NCI-H2029 treated with DMSO at 0.1 percent for 48 hours (cell line): ENCODE measurements at regions not wholly inside any gene's neighbourhood (a gene's known extent, or its start where the extent isn't known, plus 50 kb on each side); places are given as distances from the start of the nearest gene placed in this dataset.
"Not testable (repeated sequence)": the region's sequence is repeated elsewhere in the genome, so short reads cannot be mapped to it uniquely, and the experiment has no call there.

Source experiments
- DNase-seq: peaks from one replicate; lab custom pipeline; 2025; lab: John Stamatoyannopoulos, UW

GRCh38 chr7:17558135-17558534, 259.7 kb downstream of the AHR start:
- no peak for DNase-seq

DNA sequence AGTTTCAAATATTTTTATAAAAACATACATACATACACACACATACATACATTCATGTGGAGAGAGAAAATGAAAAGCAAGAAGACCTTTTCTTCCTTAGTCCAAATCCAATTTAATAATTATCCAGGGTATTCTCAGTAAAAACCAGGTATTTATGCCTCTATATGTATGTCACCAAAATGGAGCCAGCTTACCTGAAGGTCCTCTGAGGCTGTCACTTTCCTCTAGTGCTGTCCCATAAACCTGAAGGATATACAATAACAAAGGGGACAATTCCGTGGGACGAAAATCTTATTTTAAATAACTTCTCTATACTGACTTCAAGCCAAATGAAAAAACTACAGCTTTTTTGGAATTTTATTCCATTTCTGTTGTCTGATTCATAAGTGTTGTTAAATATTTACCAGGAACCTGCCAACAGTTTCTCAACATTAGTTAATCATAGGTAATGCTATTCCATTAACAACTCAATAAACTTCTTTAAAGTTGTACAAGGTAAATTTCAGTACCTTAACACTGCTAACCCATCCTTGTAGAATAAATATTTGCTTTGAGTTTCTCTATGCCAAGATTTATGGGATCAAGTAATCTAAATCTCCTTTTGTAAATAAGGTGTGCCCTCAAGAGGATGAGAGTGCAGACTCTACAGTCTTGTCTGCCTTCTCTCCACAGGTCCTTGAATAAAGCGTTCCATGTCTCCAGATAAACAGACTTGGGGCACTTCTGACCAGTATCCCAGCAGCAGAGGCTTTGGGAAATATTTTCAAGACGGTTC, 260.3 kb downstream of the AHR start:
- DNase-seq = no peak

DNA sequence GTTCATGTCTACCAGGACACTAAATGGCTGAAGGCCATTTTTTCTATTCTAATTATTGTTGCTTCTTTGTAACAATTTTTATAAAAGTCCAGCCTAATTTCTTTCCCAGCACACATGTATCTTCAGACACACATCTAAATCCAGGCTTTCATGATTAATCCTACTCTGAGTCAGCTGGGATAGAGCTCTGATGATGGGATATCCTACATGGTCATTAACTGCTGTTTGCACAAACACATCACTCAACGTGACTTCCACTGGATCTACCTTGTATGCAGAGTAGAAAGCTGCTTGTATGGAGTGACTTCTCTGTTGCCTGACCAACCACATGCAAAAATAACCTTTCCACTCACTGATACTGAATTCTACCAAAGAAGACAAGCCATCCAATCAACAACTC, 260.9 kb downstream of the AHR start:
- DNase-seq = no peak

GRCh38 chr7:17560516-17560915, 262.1 kb downstream of the AHR start:
- no peak for DNase-seq

GRCh38 chr7:17560966-17561365, 262.5 kb downstream of the AHR start:
- no peak for DNase-seq

DNA sequence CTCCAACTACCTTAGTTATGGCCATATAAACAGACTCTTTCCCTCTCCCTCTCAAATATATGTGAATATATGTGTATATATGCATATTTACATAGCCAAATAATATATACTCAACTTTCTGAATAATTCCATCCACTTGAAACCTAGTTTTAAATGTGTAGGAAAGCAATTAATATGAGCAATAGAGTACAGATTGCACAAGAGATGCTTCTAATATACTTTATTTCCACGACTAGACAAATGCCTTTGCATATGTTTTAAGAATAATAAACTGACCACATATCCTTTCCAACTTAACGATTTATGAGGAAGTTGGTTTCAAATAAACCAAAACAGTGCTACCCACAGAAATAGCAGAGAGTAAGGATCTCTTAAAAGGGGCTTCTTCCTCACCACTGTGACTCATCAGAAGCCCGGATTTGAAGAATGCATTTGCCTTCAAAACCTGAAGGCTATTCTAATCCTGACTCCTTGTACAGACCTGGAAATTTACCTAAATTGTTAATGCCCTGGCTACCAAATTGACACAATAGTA, 266.3 kb downstream of the AHR start:
- no peak for DNase-seq

DNA sequence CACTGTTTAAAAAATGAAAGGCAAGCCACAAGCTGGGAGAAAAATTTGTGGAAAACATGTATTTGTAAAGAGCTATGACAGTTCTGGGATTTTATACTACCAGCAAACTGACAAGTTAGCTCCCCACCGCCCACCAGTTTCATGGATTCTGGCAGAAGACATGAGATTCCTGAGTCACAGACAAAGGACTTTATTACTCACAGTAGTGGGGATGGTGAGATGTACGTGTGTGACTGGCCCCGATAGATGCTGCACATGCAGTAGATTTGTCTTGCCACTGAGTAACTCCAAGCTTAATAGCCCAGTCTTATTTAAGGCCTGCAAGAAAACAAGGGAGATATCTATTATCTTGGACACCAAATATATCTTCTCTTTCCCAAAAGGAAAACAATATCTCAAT, 281.7 kb downstream of the AHR start:
- DNase-seq = no peak

- no peak for DNase-seq
These were observed 282.4 kb downstream of the AHR start for GRCh38 chr7:17580856-17581255.

DNA sequence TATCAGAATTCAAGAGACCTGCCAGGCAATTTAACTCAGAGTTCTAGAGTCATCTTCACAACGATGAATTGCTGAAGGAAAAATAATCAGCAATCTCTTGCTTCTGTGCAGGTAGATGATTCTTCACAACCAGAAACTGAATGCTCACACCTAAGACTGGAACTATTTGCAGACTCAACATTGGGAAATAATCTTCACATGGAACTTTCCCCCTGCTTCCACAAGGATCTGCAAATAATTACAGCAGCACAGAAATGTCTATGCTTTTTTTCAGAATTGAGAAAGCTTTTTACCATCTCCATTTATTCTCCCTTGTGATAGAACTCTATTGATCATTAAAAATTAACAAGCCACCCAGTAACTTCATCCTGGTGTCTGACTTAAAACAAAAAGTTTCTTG, 282.8 kb downstream of the AHR start:
- DNase-seq = no peak

DNA sequence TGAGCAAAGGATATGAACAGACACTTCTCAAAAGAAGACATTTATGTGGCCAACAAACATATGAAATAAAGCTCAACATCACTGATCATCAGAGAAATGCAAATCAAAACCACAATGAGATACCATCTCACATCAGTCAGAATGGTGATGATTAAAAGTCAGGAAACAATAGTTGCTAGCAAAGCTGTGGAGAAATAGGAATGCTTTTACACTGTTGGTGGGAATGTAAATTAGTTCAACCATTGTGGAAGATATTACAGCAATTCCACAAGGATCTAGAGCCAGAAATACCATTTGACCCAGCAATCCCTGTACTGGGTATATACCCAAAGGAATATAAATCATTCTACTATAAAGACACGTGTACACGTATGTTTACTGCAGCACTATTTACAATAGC, 284.2 kb downstream of the AHR start:
- not testable (repeated sequence) for DNase-seq

DNA sequence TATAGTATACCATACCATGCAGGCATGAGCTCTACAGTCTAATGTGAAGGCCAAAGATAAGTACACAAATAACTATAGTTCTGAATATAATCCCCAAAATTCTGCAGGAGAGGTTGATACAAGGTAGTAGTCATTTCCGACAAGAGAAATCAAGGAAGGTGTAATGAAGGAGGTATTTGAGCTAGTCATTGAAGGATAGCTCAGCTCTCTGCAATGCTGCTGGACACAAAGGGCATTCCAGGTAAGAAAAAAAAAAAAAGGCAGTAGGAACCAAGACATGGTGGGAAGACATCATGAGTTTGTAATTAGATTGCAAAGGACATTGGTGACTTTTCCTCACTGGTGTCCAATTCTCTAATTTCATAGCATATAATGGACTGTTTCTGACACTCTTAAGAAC, 285.3 kb downstream of the AHR start:
- no peak for DNase-seq

DNA sequence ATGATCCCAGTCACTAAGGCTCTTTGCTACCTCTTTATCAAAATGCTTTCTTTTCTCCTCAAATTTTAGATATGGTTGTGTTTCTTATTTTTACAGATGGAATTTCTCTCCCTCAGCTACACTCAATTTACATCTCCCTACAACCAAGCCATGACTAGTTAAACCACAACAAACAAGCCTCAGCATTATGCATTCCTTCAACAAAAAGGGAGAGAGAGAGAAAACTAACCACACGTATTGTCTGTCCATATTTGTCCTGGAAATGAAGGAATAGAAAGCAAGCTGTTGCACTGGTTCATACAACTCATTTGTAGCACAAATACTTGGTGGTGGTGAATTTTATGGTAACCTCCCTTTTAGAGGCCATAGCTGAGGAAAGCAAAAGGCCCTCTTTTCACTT, 286.4 kb downstream of the AHR start:
- DNase-seq = no peak

GRCh38 chr7:17586711-17587110, 288.3 kb downstream of the AHR start:
- DNase-seq = no peak

DNA sequence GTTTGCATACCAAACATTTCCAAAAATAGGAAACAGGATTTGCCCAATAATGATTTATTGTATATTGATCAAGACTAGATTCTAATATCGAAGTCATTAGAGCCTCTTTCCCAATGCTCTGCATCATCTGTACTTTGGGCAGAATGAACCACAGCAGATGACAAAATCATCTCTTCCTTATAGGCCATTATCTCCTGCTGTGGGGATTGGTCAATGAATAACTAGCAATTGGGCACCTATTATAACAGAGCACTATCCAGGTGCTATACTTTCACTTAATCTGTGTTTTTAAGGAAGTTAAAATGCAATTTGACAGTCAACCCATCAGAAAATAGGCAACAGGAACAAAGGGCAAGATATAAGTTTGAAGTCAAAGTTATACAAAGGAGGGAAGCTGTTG, 290.3 kb downstream of the AHR start:
- no peak for DNase-seq

DNA sequence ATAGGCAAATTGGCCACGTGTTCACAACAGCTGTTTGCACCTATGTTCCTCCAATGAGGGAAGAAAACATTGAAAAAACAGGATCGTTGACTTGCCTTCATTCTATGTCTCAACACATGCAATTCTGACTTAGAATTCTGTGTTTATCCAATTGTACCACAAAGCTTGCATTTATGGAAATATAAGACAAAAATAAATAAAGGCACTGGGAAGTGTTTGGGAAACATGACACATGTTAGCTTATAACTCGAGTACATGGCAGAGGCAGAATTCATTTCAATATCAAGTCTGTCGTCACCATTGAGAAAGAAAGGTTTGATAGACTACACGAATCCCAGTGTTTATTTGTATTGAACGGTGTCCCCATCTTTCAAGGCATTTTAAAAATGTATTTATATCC, 291.2 kb downstream of the AHR start:
- no peak for DNase-seq

DNA sequence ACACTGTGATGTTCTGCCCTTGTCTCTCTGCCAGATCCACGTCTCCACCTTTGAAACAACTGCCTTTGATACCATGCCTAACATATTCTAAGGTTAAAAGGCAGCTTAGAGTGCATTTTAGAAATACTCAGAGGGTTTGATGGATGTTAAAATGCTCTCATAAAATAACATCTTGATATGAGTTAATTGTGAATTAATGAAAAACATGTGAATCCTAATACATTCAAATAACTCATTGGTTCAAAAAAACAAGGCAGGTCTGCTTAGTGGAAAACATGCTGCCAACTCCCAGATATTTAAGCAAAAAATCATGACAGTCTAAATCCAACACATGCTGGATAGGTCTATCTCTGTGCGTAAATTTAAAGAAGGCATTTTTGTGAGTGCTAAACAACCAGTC, 291.8 kb downstream of the AHR start:
- DNase-seq = no peak

- no peak for DNase-seq
These were observed 295.5 kb downstream of the AHR start for GRCh38 chr7:17593819-17594419.

DNA sequence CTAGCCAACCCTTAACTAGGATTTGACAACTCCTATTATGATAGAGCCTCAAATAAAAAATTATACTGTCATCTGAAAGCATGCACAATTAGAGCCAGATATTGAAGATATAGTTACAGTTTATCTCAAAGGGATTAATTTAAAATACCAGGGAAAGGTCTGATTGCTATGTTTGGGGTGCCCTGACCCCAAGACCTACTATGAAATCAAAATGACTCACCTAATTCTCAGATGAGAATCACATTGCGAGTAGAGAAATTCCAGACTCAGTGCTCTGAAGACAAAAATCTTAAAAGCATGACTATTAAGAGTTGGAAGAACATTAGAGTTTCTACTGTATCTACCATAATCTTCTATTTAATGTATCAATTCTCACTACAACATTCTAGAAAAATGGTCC, 297.1 kb downstream of the AHR start:
- DNase-seq = no peak

DNA sequence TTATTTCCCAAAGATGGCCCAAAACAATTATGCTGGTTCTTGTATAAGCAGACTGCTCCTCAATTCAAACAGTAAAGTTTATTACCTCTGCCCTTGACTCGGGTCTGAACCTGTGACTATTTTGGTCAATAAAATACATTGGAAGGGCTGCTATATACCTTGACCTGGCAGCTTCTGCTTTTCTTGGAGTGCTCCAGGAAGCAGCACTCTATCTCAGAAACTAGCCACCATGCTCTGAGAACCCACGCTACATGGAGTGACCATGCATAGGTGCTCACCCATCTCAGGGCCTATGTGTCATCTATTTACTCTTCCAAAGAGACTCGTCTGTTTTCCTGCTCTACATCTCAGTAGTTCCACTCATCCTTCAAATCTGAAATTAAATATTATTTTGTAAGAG, 299.9 kb downstream of the AHR start:
- no peak for DNase-seq

GRCh38 chr7:17598846-17599245, 300.4 kb downstream of the AHR start:
- DNase-seq = no peak

GRCh38 chr7:17599733-17600339, 301.4 kb downstream of the AHR start:
- DNase-seq = no peak

DNA sequence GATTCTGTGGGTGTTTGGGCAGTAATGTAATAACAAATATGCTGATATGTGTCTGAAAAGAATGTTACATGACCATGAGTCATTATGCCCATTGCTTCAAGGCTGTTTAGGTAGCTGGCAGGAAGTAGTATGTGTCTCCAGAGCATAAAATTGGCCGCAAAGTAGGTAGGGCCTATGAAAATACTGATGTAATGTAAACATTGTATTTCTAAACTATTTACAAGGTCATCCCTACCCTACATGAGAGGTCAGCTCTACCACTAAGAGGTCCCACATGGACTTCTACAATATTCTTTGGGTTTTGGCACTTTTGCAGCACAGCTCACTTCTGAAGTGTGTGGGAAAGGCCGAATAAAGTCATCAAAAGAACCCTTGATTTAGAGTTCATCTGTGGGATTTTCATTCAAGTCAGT, 301.9 kb downstream of the AHR start:
- no peak for DNase-seq

GRCh38 chr7:17601921-17602320, 303.5 kb downstream of the AHR start:
- DNase-seq = no peak
